ENCODE measurements at regions not wholly inside any gene's neighbourhood (a gene's known extent, or its start where the extent isn't known, plus 50 kb on each side); places are given as distances from the start of the nearest gene placed in this dataset.

DNA sequence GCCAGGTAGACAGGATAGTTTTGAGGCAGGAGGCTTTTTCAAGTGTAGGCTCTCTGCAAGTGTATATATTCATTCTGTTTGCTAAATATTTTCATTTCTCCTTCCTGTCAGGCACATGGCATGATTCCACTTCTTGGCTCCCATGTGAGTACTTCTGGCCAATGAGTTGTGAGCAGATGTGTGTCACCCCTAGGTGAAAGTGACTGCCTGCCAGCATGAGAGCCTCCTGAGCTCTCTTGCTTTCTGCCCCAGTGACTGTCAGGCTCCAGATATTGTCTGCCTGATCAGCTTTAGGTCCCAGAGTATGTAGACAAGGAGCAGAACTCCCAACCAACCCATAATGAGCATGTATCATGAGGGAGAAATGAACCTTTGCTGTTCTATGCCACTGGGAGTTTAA lies 257.6 kb upstream of the NPY start:
- DNase-seq (ENCODE audit: extremely low read depth, low read depth), result no peak
- TF ChIP-seq, protein P1, sequence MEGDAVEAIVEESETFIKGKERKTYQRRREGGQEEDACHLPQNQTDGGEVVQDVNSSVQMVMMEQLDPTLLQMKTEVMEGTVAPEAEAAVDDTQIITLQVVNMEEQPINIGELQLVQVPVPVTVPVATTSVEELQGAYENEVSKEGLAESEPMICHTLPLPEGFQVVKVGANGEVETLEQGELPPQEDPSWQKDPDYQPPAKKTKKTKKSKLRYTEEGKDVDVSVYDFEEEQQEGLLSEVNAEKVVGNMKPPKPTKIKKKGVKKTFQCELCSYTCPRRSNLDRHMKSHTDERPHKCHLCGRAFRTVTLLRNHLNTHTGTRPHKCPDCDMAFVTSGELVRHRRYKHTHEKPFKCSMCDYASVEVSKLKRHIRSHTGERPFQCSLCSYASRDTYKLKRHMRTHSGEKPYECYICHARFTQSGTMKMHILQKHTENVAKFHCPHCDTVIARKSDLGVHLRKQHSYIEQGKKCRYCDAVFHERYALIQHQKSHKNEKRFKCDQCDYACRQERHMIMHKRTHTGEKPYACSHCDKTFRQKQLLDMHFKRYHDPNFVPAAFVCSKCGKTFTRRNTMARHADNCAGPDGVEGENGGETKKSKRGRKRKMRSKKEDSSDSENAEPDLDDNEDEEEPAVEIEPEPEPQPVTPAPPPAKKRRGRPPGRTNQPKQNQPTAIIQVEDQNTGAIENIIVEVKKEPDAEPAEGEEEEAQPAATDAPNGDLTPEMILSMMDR (IDR thresholded peaks at IDR 0.05; ENCODE audit: low read depth, low read length), result no peak

DNA sequence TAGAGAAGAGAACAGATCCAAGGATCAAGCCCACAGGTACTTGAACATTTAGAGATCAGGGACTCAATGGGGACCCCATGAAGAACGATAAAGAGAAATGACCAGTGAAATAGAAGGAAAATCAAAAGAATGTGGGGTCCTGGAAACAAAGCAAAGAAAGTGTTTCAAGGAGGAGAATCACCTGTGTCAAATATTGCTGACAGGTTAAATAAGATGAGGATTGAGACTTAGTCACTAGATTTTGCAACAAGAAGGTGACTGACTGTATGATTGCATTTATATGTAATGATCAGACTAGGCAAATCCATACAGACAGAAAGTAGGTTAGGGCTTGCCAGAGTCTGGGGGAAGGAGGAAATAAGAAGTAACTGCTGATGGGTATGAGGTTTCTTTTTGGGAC lies 254.9 kb upstream of the NPY start:
- DNase-seq (ENCODE audit: extremely low read depth, low read depth), result no peak
- TF ChIP-seq, protein P1 (IDR thresholded peaks at IDR 0.05; ENCODE audit: low read depth, low read length), result no peak

DNA sequence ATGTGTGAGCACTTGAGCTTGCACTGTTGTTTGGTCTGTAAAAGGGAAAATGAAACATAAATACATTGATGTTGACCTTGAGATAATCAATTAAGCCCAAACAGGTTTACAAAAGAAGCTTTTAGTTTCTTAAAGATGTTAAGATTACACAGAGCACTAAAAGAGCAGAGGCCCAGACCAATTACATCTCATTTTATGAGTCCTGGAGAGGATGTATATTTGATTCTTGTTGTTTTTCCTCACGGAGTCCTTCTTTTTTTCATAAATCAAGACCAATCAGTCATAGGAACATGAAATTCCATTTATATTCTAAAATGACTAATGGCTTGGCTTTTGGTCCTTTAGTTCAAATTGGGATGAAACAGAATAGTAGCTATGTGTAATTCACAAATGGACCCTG lies 249.7 kb upstream of the NPY start:
- TF ChIP-seq, protein P1 (IDR thresholded peaks at IDR 0.05; ENCODE audit: low read depth, low read length), result no peak
- no peak for DNase-seq (ENCODE audit: extremely low read depth, low read depth)

DNA sequence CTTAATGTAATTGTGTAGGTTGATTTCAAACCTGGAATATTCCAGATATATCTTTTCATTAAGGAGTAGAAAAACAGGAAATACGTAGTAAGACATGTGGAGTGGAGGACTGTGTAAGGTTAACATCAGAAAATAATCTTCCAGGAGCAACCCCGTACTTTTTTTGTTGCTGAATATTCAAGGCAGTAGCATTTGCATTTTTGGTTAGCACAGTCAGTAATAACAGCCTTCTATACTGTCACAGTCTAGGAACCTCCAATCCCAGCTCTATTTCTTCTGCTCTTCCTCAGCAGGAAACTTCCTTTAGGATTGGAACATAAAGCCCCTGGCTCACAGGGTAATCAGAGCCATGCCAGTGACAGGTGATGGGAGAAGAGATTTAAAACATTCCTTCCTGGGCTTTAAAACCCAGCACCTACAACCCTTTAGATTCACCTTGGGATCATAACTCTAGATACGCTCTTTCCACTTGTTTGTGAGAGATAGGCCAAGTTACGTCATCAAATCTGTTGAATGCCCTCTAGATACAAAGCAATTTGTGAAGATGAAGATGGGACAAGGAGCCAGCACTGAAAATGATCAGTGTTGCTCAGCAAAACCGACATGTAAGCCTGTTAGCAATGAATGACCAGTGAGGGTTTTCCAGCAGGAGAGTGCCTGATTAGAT lies 248.5 kb upstream of the NPY start:
- TF ChIP-seq, protein P1 (IDR thresholded peaks at IDR 0.05; ENCODE audit: low read depth, low read length), result no peak
- DNase-seq (ENCODE audit: extremely low read depth, low read depth), result no peak

DNA sequence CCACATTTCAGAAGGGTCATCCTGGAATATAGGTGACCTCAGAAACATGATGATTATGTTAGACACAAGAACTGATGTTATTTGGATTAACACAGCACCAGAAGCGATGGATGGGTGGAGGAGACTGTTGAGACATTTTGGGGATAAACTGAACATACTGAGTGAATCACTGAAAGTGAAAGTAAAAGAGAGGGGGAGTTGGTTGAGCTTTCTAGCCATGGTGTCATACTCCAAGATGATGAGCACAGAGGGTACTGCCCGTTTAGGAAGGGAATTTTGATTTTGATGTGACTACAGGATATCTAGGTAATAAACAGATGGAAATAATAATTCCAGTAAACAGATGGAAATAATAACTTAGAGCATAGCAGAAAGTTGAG lies 248.0 kb upstream of the NPY start:
- TF ChIP-seq, protein P1 (IDR thresholded peaks at IDR 0.05; ENCODE audit: low read depth, low read length), result no peak
- no peak for DNase-seq (ENCODE audit: extremely low read depth, low read depth)

DNA sequence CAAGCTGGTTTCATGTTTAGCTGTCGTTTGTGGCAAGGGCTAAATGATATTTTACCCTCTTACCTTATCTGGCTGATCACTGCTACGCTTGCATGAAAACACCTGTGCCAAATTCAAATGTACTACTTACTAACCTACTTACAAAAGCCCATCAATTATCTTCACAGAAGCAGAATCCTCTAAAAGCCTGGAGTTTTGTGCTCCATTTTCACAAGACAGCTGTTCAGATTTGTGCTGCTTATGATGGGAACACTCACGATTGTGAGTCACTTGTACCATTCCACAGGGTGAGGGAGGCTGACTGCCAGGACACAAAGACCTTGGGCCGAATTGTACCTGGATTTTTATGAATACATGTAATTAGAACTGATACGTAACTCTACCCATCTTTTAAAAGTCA lies 245.0 kb upstream of the NPY start:
- TF ChIP-seq, protein P1 (IDR thresholded peaks at IDR 0.05; ENCODE audit: low read depth, low read length), result no peak
- DNase-seq (ENCODE audit: extremely low read depth, low read depth), result no peak

DNA sequence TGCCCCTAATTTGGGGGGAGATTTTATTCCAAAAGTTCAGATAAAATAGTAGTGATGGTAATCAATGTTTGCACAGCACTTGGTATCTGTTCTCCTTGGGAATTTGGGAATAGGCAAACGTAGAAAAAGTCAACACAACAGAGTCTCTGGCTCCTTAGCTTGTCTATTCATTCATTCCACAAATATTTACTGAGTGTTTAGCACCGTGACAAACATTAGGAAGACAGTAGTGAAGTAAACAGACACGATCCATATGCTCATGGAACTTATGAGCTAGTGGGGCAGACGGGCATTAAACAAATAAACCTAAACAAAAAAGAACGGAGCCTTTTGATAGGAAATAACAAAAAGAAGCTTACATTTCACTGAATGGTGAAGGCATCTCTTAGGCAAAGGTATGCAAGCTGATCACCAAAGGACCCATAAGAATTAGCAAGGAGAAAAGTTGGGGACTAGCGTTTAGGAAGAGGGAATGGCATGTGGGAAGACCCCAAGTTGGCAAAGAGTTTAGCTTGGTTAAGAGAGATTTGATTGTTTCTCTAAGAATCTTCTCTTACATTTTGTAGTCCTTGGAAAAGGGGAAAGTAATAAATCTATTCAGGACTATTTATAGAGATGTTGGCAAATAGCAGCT lies 243.9 kb upstream of the NPY start:
- TF ChIP-seq, protein P1 (IDR thresholded peaks at IDR 0.05; ENCODE audit: low read depth, low read length), result no peak
- DNase-seq (ENCODE audit: extremely low read depth, low read depth), result no peak

Measured in AG09319 (cell line).